Hematopoietic multipotent progenitor cell (in vitro differentiated cells): ENCODE measurements at regions not wholly inside any gene's neighbourhood (a gene's known extent, or its start where the extent isn't known, plus 50 kb on each side); places are given as distances from the start of the nearest gene placed in this dataset.

Experiments
- DNase-seq, 3 donors: peaks; one replicate each; pipeline ENCODE4 v3.0.0-alpha.2; 2011 to 2015; ENCODE audit warnings: low read depth in 2 of 3, low spot score in 2 of 3

DNA sequence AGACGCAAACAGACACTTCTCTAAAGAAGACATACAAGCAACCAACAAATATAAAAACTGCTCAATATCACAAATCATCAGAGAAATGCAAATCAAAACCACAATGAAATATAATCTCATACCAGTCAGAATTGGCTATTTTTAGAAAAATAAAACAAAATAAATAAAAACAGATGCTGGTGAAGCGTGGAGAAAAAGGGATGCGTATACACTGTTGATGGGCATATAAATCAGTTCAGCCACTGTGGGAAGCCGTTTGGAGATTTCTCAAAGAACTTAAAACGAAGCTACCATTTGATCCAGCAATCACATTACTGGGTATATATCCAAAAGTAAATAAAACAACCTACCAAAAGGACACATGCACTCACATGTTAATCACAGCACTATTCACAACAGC lies 206.2 kb downstream of the HNMT start:
- no peak for DNase-seq

- no peak for DNase-seq
These were observed 207.0 kb downstream of the HNMT start for GRCh38 chr2:138171244-138171643.

DNA sequence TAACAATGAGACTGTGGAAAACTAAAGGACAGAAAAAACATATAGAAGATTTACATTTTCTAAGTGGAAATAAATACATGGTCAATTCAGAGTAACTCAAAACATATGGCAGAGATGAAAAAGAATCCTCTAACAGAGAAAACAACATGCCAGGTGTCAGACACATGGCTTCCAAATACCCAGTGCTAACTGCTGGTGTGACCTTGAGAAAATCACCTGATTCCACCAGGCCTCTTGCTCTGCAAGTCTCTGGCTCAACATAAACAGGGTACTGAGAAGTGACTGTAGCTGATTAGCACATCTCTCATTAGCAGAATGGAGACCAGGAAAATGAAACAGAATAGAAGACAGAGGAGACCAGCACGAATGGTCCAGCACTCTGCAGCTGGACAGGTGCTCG lies 210.8 kb downstream of the HNMT start:
- DNase-seq = no peak

- DNase-seq = no peak
These were observed 212.7 kb downstream of the HNMT start for GRCh38 chr2:138176862-138177439.

GRCh38 chr2:138177693-138178092 lies 213.4 kb downstream of the HNMT start:
- DNase-seq = no peak

DNA sequence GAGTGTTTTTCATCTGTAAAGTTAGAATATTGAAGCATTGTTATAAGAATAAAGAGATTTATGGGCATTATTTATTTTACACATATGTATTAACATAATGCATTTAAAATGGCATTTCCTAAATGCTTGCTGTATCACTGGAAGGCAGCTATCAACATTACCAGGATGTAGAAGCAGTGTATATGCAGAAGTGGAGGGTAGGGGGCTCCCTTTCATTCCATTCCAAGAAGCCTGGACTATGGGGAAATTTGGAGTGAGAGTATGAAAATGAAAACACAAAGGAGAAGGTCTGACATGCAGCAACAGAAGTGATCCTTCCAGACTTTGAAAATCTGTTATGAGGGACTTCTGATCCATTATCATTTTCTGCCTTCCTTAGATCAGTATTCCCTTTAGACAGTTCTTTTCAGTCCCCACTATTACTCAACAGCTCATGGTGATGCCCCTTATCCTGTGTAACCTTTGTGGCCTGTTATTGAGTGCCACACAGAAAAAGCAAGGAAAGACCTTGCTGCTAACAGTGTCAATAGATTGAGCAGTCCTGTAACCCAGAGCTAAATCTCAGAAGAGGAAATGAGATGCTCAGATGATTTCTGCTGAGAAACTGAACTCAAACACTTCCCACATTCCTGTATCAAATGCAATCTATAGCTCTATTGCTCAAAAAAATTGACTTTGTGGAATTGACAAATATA lies 216.6 kb downstream of the HNMT start:
- DNase-seq = no peak

DNA sequence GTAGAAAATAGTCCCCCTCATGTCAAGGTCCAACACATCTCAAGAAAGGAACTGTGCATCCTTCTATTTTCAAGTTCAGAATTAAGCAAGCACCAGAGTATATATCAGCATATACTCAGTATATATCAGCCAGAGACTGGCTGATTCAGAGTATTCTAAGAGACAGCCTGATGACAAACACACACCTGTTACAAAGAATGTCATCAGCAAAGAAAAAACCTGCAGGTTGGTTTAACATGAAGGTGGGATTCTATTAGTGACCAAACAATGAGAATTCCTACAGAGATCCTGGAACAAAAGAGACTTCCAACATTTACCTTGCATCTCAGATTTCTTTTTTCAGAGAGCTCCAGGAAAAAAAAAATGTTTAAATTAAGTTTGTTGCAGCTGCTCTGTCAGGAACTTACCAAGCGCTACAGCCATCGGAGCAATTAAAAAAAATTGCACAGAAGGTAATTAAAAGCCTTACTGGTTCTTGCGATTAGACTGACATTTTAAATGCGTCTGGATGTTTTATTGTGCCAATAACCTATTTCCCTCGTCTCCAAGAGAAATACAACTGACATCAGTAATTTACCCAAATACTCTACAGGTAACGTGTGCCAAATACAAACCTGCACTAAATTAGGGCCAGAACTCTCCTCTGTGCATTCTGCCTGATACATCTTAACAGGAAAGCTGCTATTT lies 218.1 kb downstream of the HNMT start:
- no peak for DNase-seq

GRCh38 chr2:138182937-138183312 lies 218.7 kb downstream of the HNMT start:
- DNase-seq = no peak

DNA sequence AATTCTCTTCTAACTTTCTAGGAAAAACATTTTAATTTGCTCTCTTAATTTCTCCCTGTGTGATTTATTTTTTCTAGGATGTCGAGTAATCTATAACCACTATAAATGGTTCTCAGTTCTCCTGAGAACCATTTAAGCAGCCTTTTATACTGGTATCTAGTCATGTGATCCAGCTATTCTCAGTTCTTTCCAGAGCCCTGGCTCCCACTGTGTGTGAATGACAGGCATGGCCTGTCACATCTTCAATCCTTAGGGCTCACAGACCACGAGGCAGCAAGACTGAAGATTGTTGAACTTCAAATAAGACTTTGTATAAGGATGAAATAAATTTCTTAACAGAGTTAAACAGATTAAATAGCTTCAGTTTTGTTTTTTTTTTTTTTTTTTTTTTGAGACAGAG lies 219.4 kb downstream of the HNMT start:
- no peak for DNase-seq

- DNase-seq = no peak
These were observed 220.2 kb downstream of the HNMT start for GRCh38 chr2:138184428-138184827.

- no peak for DNase-seq
These were observed 221.6 kb downstream of the HNMT start for GRCh38 chr2:138185827-138186226.

DNA sequence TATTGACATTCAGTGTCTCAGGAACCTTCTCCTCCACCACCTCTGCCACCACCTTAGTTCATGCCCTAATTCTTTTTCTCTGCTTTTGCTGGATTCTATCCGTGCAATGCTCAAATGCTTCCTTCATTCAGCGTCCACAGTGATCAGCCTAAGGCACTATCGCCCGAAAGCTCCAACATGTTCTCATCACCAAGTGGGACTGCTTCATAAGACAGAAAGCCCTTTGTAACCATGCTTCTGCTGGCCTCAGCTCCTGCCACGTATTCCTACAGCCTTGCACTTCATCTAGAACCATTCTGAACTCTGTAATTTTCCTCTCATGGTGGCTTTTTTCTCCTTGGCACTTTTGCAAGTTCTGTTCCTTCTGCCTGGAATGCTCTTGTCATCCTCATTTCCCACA lies 222.9 kb downstream of the HNMT start:
- no peak for DNase-seq

GRCh38 chr2:138190999-138191398 lies 226.7 kb downstream of the HNMT start:
- DNase-seq = no peak

DNA sequence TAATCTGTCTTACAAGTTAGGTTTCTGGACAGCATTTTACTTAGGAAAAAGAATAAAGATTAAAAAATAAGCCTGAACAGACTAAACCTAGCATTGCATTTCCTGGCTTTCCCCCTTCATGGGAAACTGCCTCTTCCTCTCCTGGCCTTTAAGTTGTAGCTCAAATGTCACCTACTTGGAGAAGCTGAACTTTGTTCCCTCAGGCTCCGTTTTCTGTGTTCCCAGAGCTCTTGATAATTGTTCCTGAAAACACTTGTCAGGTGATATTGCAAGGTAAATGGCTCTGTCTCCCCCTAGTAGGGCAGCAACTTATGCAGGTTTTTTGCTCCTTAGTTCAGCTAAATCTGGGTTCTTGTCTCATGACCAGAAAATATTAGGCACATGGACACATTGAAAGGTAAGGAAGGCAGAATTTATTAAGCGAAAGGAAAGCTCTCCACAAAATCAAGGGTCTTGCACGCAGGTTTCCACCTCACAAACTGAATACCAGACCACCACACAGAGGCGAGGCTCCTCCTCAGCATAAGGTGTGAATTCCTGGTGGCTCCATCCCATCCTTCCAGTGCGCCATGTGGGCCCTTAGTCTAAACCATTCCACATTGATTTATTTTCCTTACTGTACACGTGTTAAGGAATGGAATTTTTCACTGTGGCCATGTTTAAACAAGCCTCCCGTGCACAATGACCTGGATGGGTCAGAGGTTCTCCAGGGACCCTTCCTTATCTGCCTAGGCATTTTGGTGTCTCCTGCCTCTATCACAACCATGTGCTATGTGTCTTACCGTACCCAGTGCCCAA lies 229.3 kb downstream of the HNMT start:
- no peak for DNase-seq

DNA sequence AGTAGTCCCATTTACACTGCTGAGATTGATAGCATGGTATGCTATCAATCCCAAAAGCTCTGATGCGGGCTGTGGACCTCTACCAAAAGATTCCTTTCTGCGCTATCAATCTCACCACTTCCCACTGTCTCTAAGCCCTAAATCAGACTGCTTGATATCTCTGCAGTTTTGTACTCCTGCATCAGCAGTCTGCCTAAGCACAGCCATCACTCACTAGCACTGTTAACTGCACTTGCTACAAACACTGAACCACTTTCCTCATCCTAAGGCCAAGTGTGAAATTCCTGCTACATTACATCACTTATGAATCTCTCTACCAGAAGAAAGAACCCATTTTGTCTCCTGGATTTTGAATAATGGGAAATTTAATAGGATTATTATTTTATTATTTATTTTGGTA lies 237.0 kb downstream of the HNMT start:
- DNase-seq = no peak

- DNase-seq = no peak
These were observed 238.5 kb downstream of the HNMT start for GRCh38 chr2:138202762-138203161.

GRCh38 chr2:138205281-138205680 lies 241.0 kb downstream of the HNMT start:
- no peak for DNase-seq

DNA sequence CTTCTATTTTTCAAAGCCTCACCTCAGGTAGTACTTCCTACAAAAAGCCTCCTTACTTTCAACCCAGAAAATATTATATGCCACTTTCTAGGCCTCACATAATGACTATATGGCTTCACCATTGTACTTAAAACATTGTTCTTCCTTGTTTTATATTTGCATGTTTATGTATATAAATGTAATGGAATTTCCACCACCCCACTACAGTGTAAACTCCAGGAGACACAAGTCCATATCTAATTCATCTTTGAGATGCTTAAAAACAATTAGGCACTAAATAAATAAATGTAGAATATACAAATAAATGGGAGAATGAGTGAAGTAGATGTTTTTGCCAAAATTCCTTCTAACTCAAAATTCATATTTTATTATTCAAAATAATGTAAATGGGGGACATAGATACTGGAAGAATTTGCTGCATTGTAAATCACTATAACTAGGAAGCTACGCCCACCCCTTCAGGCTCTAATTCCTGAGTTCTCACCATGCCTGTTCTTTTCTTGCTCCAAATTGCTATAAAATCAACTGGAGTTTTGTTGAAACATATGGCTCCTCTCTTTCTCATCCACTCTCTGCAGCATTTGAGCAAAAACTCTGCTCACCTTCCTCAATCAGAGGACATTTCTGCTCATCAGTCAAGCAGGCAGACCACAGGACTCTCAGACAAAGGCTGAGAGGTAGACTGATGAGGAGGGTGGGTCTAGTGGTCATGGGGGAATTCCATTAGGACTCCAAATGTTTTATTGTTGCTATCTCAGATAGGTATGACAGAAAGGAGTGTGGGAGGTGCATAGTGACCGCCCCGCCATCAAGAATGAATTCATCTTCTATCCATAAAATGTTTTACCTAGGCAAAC lies 243.0 kb downstream of the HNMT start:
- DNase-seq = no peak

DNA sequence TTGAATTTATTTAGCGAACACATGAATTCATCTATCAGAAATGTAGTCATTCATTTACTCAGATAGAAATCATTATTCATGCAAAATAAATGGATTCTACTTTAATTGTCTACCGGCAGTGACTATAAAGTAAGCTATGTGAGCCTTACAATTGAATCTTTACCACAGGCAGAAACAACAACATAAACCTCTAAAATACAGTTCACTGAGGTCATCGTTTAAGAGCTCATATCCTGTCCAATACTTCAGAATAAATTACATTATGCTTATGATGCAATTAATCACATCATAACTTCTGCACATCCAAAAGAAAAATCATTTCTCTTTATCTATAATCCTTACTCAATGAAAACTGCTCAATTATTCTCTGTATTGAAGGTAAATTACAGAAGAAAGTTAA lies 244.7 kb downstream of the HNMT start:
- DNase-seq = no peak

- DNase-seq = no peak
These were observed 246.2 kb downstream of the HNMT start for GRCh38 chr2:138210487-138210886.

DNA sequence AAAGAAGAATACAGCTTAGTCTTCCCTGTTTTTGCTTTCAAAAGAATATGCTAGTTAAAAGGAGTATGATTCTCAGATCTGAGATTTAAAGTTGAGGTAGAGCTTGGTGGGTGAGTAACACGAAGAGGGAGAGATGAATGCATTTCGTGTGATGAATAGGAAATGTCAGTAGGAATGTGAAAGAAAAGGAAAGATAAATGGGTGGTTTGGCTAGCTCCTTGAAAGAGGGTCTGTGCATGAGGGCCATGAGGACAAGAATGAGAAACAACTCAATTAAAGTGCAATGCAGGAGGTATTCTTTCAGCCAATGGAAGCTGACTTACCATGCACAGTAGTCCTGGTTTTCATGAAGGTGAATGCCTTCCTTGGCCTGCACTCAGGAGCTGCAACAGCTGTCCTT lies 248.2 kb downstream of the HNMT start:
- DNase-seq = no peak
